Uterus (tissue), 2 donors: ENCODE measurements at regions not wholly inside any gene's neighbourhood (a gene's known extent, or its start where the extent isn't known, plus 50 kb on each side); places are given as distances from the start of the nearest gene placed in this dataset.

Experiments
- POLR2A ChIP-seq, 2 donors: fragments of 450-650 bp; IDR thresholded peaks; one replicate each; pipeline ENCODE4 v1.6.1; 2016; ENCODE audit warnings: antibody characterized with exemption in 2 of 2, mild to moderate bottlenecking in 1 of 2, moderate library complexity in 1 of 2
- TF ChIP-seq, protein P1 (sequence below), 4 experiments: fragments of 200-600 bp in 2 of 4; fragments of 450-650 bp in 2 of 4; sonication (generic) in 2 of 4; IDR thresholded peaks; one replicate each; pipeline ENCODE4 v1.5.1; 2016 to 2019; ENCODE audit warnings: antibody characterized with exemption in 4 of 4, mild to moderate bottlenecking in 2 of 4, moderate library complexity in 1 of 4

DNA sequence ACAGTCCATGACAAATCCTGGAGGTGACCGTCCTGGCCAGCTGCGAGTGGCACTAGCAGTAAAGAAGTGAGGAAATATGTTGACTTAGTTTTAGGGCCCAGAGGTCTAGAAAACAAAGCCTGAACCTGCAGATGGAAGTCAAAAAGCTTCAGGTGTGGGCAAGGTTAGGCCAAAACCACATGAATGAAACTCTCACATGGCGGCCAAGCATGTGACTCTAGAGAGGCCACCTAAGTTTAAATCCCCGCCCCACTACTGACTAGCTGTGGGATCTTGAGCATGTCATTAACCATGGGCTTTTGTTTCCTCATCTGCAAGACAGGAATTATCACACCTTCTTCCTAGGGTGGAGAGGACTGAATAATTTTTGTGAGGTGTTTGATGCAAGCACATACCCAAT, 148.2 kb upstream of the DAB1 start:
- no peak for TF ChIP-seq POLR2A (IDR thresholded peaks at IDR 0.05)
- TF ChIP-seq, protein P1, sequence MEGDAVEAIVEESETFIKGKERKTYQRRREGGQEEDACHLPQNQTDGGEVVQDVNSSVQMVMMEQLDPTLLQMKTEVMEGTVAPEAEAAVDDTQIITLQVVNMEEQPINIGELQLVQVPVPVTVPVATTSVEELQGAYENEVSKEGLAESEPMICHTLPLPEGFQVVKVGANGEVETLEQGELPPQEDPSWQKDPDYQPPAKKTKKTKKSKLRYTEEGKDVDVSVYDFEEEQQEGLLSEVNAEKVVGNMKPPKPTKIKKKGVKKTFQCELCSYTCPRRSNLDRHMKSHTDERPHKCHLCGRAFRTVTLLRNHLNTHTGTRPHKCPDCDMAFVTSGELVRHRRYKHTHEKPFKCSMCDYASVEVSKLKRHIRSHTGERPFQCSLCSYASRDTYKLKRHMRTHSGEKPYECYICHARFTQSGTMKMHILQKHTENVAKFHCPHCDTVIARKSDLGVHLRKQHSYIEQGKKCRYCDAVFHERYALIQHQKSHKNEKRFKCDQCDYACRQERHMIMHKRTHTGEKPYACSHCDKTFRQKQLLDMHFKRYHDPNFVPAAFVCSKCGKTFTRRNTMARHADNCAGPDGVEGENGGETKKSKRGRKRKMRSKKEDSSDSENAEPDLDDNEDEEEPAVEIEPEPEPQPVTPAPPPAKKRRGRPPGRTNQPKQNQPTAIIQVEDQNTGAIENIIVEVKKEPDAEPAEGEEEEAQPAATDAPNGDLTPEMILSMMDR (IDR thresholded peaks at IDR 0.05): no peak
